Right atrium auricular region (tissue), 2 donors: ENCODE measurements at regions not wholly inside any gene's neighbourhood (a gene's known extent, or its start where the extent isn't known, plus 50 kb on each side); places are given as distances from the start of the nearest gene placed in this dataset.

Experiments
- DNase-seq: peaks from one replicate; pipeline ENCODE4 v3.0.0-alpha.2; 2019; ENCODE audit warnings: low spot score
- H3K27ac ChIP-seq, 2 donors: fragments of 200-600 bp; sonication (generic); 1 replicate in 1 of 2; 2 replicates in 1 of 2; pipeline ENCODE4 v1.5.1; 2016 to 2019
- H3K27me3 ChIP-seq, 2 donors: fragments of 200-600 bp; sonication (generic); one replicate each; pipeline versions ENCODE4 v1.5.1 to v1.6.0; 2017 to 2019
- H3K36me3 ChIP-seq: fragments of 200-600 bp; sonication (generic); one replicate; pipeline ENCODE4 v1.5.1; 2016
- H3K4me1 ChIP-seq, 2 donors: fragments of 200-600 bp; sonication (generic); one replicate each; pipeline versions ENCODE4 v1.5.1 to v1.6.0; 2017 to 2019
- H3K4me3 ChIP-seq, 2 donors: fragments of 200-600 bp; sonication (generic); 1 replicate in 1 of 2; 2 replicates in 1 of 2; pipeline ENCODE4 v1.5.1; 2017 to 2019; ENCODE audit warnings: mild to moderate bottlenecking in 1 of 2, moderate library complexity in 1 of 2
- H3K9me3 ChIP-seq, 2 donors: fragments of 200-600 bp; sonication (generic); one replicate each; pipeline ENCODE4 v1.5.1; 2019
- CTCF ChIP-seq, 2 donors: fragments of 200-600 bp; sonication (generic); IDR thresholded peaks; one replicate each; pipeline ENCODE4 v1.5.1; 2019; ENCODE audit warnings: antibody characterized with exemption in 2 of 2

- Histone ChIP-seq H3K4me3 (no peak overlapping the region), H3K27me3 (no peaks in the 10 kb centered on the region), H3K4me1 (no peaks in the 10 kb centered on the region), H3K36me3 (no peaks in the 10 kb centered on the region), H3K9me3 (no peaks in the 10 kb centered on the region), H3K27ac (no peak overlapping the region)
- TF ChIP-seq CTCF (IDR thresholded peaks at IDR 0.05) = no peak
- no peak for DNase-seq
Measured at GRCh38 chr1:195335541-195335940, 1272.7 kb downstream of the KCNT2 start.

GRCh38 chr1:195332102-195332501, 1276.1 kb downstream of the KCNT2 start:
- H3K9me3 ChIP-seq = no peaks in the 10 kb centered on the region
- no peak overlapping the region for H3K4me3 ChIP-seq
- DNase-seq = no peak
- H3K27me3 ChIP-seq = no peaks in the 10 kb centered on the region
- H3K4me1 ChIP-seq = no peaks in the 10 kb centered on the region
- no peaks in the 10 kb centered on the region for H3K36me3 ChIP-seq
- H3K27ac ChIP-seq = no peak overlapping the region
- TF ChIP-seq CTCF (IDR thresholded peaks at IDR 0.05) = no peak

GRCh38 chr1:195328681-195329080, 1279.6 kb downstream of the KCNT2 start:
- H3K4me3 ChIP-seq = no peak overlapping the region
- no peak overlapping the region for H3K27ac ChIP-seq
- no peaks in the 10 kb centered on the region for H3K4me1 ChIP-seq
- no peak for TF ChIP-seq CTCF (IDR thresholded peaks at IDR 0.05)
- H3K9me3 ChIP-seq = no peaks in the 10 kb centered on the region
- H3K36me3 ChIP-seq = no peaks in the 10 kb centered on the region
- no peak for DNase-seq
- H3K27me3 ChIP-seq = no peaks in the 10 kb centered on the region

GRCh38 chr1:195328102-195328501, 1280.1 kb downstream of the KCNT2 start:
- H3K27me3 ChIP-seq = no peaks in the 10 kb centered on the region
- no peaks in the 10 kb centered on the region for H3K4me1 ChIP-seq
- H3K9me3 ChIP-seq = no peaks in the 10 kb centered on the region
- no peak overlapping the region for H3K27ac ChIP-seq
- TF ChIP-seq CTCF (IDR thresholded peaks at IDR 0.05) = no peak
- no peaks in the 10 kb centered on the region for H3K36me3 ChIP-seq
- DNase-seq = no peak
- no peak overlapping the region for H3K4me3 ChIP-seq

GRCh38 chr1:195327361-195327760, 1280.9 kb downstream of the KCNT2 start:
- no peak for TF ChIP-seq CTCF (IDR thresholded peaks at IDR 0.05)
- Histone ChIP-seq H3K27ac (no peak overlapping the region), H3K4me3 (no peak overlapping the region), H3K9me3 (no peaks in the 10 kb centered on the region), H3K4me1 (no peaks in the 10 kb centered on the region), H3K36me3 (no peaks in the 10 kb centered on the region), H3K27me3 (no peaks in the 10 kb centered on the region)
- no peak for DNase-seq

GRCh38 chr1:195326325-195326724, 1281.9 kb downstream of the KCNT2 start:
- Histone ChIP-seq H3K36me3 (no peaks in the 10 kb centered on the region), H3K9me3 (no peaks in the 10 kb centered on the region), H3K4me3 (no peak overlapping the region), H3K27ac (no peak overlapping the region), H3K27me3 (no peaks in the 10 kb centered on the region), H3K4me1 (no peaks in the 10 kb centered on the region)
- no peak for DNase-seq
- no peak for TF ChIP-seq CTCF (IDR thresholded peaks at IDR 0.05)
